ENCODE measurements at regions not wholly inside any gene's neighbourhood (a gene's known extent, or its start where the extent isn't known, plus 50 kb on each side); places are given as distances from the start of the nearest gene placed in this dataset.

- intact Hi-C loops (cut with DNase I, micrococcal nuclease): no loop called here
- ATAC-seq (no peak), DNase-seq (no peak)
- Histone ChIP-seq H3K9me3 (no peaks in the 10 kb centered on the region), H3K36me3 (ENCODE audit: low read depth) (no peaks in the 10 kb centered on the region), H3K4me1 (ENCODE audit: low read depth) (no peaks in the 10 kb centered on the region), H3K4me3 (no peak overlapping the region)
- TF ChIP-seq, protein P1, sequence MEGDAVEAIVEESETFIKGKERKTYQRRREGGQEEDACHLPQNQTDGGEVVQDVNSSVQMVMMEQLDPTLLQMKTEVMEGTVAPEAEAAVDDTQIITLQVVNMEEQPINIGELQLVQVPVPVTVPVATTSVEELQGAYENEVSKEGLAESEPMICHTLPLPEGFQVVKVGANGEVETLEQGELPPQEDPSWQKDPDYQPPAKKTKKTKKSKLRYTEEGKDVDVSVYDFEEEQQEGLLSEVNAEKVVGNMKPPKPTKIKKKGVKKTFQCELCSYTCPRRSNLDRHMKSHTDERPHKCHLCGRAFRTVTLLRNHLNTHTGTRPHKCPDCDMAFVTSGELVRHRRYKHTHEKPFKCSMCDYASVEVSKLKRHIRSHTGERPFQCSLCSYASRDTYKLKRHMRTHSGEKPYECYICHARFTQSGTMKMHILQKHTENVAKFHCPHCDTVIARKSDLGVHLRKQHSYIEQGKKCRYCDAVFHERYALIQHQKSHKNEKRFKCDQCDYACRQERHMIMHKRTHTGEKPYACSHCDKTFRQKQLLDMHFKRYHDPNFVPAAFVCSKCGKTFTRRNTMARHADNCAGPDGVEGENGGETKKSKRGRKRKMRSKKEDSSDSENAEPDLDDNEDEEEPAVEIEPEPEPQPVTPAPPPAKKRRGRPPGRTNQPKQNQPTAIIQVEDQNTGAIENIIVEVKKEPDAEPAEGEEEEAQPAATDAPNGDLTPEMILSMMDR (IDR thresholded peaks at IDR 0.05): no peak
Measured at GRCh38 chr12:23025372-23026016, 400.5 kb downstream of the ETNK1 start.

DNA sequence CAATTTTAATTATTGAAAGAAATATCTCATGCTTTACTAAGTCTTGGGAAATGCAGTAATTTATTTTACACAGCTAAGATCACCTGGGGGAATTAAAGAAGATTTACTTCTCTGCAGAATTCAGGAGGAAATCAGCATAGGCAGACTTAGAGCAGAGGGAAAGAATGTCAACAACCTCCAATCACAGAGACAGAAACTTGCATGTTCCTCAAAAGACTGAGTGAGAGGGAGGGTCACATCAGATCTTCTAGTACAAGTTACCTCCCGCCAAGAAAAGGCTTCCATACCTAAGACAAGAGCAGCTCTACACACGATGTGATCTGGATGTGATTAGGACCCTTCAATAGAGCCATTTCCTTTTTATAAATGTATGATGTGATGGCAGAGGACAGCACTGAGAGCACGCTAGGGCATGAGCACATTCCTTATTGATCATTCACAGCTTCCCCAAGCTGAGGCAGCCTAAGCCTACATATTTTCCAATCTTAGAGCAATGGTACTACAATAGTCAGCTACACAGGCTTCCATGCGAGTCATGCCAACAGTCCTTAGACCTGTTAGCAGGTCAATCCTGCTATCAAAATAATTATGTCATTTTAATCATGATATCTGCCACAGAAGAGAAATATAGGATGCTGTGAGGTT, 403.3 kb downstream of the ETNK1 start:
- TF ChIP-seq, protein P1 (IDR thresholded peaks at IDR 0.05): no peak
- ATAC-seq (no peak), DNase-seq (no peak)
- intact Hi-C loops (cut with DNase I, micrococcal nuclease): no loop called here
- no peaks in the 10 kb centered on the region for H3K4me1 ChIP-seq (ENCODE audit: low read depth)
- no peaks in the 10 kb centered on the region for H3K36me3 ChIP-seq (ENCODE audit: low read depth)
- no peak overlapping the region for H3K4me3 ChIP-seq
- H3K9me3 ChIP-seq: no peaks in the 10 kb centered on the region

- Histone ChIP-seq H3K4me1 (ENCODE audit: low read depth) (no peaks in the 10 kb centered on the region), H3K9me3 (no peaks in the 10 kb centered on the region), H3K36me3 (ENCODE audit: low read depth) (no peaks in the 10 kb centered on the region), H3K4me3 (no peak overlapping the region)
- TF ChIP-seq, protein P1 (IDR thresholded peaks at IDR 0.05): no peak
- DNase-seq (no peak), ATAC-seq (no peak)
- intact Hi-C loops (cut with DNase I, micrococcal nuclease): no loop called here
Measured at GRCh38 chr12:23029185-23029584, 404.2 kb downstream of the ETNK1 start.

- ATAC-seq (no peak), DNase-seq (no peak)
- Histone ChIP-seq H3K9me3 (no peaks in the 10 kb centered on the region), H3K4me3 (no peak overlapping the region), H3K36me3 (ENCODE audit: low read depth) (no peaks in the 10 kb centered on the region), H3K4me1 (ENCODE audit: low read depth) (no peaks in the 10 kb centered on the region)
- TF ChIP-seq, protein P1 (IDR thresholded peaks at IDR 0.05): no peak
- intact Hi-C loops (cut with DNase I, micrococcal nuclease): no loop called here
Measured at GRCh38 chr12:23039834-23040233, 414.9 kb downstream of the ETNK1 start.

- TF ChIP-seq, protein P1 (IDR thresholded peaks at IDR 0.05): no peak
- no peak for ATAC-seq
- H3K4me3 ChIP-seq: no peak overlapping the region
- H3K36me3 ChIP-seq (ENCODE audit: low read depth): no peaks in the 10 kb centered on the region
- no peak for DNase-seq
- intact Hi-C loops (cut with DNase I, micrococcal nuclease): no loop called here
- no peaks in the 10 kb centered on the region for H3K4me1 ChIP-seq (ENCODE audit: low read depth)
- H3K9me3 ChIP-seq: no peaks in the 10 kb centered on the region
Measured at GRCh38 chr12:23041774-23042173, 416.8 kb downstream of the ETNK1 start.
